D341Med (cell line): ENCODE measurements at regions not wholly inside any gene's neighbourhood (a gene's known extent, or its start where the extent isn't known, plus 50 kb on each side); places are given as distances from the start of the nearest gene placed in this dataset.

Source experiments
- DNase-seq: peaks from one replicate; pipeline ENCODE4 v3.0.0; 2012; ENCODE audit warnings: low spot score

- no peak for DNase-seq
Observed at GRCh38 chr12:108037960-108038359, 91.1 kb upstream of the WSCD2 start.

GRCh38 chr12:108039794-108040193, 89.3 kb upstream of the WSCD2 start:
- DNase-seq: no peak

GRCh38 chr12:108040947-108041346, 88.1 kb upstream of the WSCD2 start:
- no peak for DNase-seq

DNA sequence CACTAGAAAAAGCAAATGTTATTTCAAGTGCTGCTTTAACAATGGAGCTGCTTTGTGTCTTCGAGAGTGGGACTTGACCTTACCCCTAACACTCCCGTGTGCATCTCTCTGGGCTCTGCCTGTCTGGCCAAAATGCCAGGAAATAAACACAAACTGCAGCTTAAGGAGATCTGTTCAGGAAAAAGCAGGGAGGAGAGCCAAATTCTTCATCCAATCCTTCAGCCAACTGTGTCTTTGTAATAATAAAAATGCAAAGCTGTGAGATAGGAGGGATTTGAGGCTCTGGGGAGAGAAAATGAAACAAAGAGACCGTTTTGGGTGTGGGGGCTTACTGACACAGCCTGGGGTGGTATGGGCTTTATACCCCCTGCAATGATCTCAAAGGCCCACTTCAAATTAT, 85.8 kb upstream of the WSCD2 start:
- DNase-seq: no peak

GRCh38 chr12:108043750-108044533, 85.1 kb upstream of the WSCD2 start:
- DNase-seq: no peak

- no peak for DNase-seq
Observed at GRCh38 chr12:108046135-108046534, 83.0 kb upstream of the WSCD2 start.

DNA sequence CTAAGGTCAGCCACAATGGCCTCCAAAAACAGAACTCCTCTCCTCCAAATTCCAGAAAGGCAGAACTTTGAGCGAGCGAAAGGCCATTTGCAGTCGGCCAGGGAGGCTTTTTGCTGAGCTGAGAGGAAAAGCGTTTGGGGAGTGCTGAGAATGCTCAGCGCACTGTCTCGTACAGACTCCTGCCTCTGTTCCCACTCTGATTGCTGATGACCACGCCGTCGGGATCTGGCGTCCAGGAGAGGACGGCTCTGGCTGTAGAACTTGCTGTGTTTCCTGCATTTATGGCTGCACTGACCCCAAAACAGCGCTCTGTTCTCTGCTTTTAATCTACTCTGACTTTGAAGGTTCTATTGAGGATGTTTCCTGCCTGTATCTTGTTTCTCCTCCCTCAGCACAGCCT, 82.4 kb upstream of the WSCD2 start:
- DNase-seq: no peak

GRCh38 chr12:108047071-108047550, 82.0 kb upstream of the WSCD2 start:
- DNase-seq: no peak

- DNase-seq: no peak
Observed at GRCh38 chr12:108048686-108049085, 80.4 kb upstream of the WSCD2 start.

- DNase-seq: no peak
Observed at GRCh38 chr12:108050696-108051095, 78.4 kb upstream of the WSCD2 start.

GRCh38 chr12:108052260-108052659, 76.8 kb upstream of the WSCD2 start:
- DNase-seq: no peak

- DNase-seq: no peak
Observed at GRCh38 chr12:108053512-108053911, 75.6 kb upstream of the WSCD2 start.

GRCh38 chr12:108054496-108054895, 74.6 kb upstream of the WSCD2 start:
- no peak for DNase-seq

GRCh38 chr12:108055141-108055540, 73.9 kb upstream of the WSCD2 start:
- no peak for DNase-seq

GRCh38 chr12:108060067-108060466, 69.0 kb upstream of the WSCD2 start:
- DNase-seq: no peak

- no peak for DNase-seq
Observed at GRCh38 chr12:108060903-108061302, 68.2 kb upstream of the WSCD2 start.

GRCh38 chr12:108063192-108063591, 65.9 kb upstream of the WSCD2 start:
- peak; percentile 47 for DNase-seq

DNA sequence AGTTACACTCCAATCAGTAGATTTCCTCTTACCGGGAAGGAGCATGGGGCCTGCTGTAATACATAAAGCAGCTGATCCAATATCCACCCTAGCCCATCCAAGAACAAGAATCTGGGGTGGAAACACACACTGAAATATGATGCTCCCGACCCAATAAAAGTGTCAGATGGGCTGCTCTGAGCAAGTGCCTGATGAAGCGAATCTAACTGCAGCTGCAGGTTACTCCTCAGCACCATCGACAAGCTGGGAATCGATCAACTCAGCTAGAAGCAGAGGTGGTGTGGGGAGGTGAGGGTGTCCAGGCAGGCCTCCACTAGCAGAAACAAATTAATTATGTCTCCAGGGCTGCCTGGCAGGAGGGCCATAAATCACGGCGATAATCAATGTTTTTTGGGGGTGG, 64.0 kb upstream of the WSCD2 start:
- no peak for DNase-seq

GRCh38 chr12:108066583-108067577, 62.2 kb upstream of the WSCD2 start:
- no peak for DNase-seq

DNA sequence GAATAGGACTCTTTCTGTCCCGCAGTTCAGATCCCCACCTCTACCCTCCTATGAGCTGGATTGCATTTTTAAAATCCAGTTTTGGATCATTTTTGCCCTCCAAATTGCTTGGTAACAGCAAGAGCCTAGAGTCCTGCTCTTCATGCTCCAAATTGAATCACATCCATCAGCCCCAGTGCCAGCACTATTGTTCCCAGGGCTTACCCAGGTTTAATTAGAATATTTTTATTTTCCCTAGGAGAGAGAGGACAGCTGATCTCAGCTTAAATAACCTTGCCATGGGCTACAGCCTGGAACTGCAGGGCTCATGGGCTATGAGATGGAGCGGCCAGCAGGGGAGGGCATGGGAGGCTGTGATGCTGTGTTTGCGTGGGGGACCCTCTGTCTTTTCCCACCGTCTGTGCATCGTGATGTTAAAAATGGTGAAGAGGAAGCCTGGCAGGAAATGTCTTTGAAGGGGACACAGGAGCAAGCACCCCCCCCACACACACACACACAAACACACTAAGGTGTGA, 59.4 kb upstream of the WSCD2 start:
- DNase-seq: no peak

DNA sequence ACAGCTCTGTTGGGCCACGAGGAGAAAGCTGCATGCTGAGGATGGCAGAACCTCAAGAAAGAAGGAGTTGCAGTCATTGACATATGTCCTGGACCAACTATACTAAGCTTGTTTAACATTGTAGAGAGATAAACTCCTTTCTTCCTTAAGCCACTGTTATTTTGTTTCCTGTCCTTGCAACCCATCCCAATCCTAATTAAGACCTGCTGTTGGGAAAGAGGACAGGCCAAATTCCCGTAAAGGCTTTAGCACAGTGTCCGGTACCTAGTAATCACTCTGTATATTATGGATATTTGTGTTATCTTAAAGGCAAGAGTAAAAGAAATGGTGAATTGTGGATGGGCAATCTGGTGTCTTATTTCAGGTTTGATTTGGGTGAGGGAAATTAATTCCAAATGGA, 53.5 kb upstream of the WSCD2 start:
- no peak for DNase-seq

GRCh38 chr12:108076556-108076955, 52.5 kb upstream of the WSCD2 start:
- DNase-seq: no peak

DNA sequence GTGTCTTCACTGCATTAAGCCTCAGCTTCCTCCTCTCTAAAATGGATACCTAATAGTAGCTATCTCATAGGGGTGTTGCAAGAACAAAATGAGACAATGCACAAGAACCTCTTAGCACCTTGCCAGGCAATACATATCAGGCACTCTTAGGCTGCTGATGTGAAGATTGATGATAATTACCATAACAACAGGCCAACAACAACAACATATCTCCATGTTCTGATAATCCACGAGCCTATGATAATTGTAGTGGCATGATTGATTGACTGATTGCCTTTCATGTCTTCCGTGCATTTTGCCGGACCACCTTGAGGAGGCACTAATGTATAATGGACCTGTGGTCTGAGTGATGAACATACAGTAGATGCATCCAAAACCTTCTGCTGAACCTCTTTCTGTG, 50.7 kb upstream of the WSCD2 start:
- no peak for DNase-seq
